Fibroblast of mammary gland (primary cell): ENCODE measurements at regions not wholly inside any gene's neighbourhood (a gene's known extent, or its start where the extent isn't known, plus 50 kb on each side); places are given as distances from the start of the nearest gene placed in this dataset.

Experiments used
- DNase-seq: peaks from one replicate; pipeline ENCODE4 v3.0.0-alpha.2; 2010; ENCODE audit warnings: low read depth
- H3K4me3 ChIP-seq: 2 replicates; pipeline ENCODE4 v1.5.1; 2011; ENCODE audit warnings: low read depth, mild to moderate bottlenecking, low read length, moderate library complexity; ENCODE audit not compliant: control insufficient read depth
- TF ChIP-seq, protein P1 (sequence below): conservative IDR thresholded peaks from 2 replicates; pipeline ENCODE4 v1.5.1; 2011; ENCODE audit warnings: low read depth, low read length, inconsistent platforms; ENCODE audit not compliant: control insufficient read depth, insufficient read depth

DNA sequence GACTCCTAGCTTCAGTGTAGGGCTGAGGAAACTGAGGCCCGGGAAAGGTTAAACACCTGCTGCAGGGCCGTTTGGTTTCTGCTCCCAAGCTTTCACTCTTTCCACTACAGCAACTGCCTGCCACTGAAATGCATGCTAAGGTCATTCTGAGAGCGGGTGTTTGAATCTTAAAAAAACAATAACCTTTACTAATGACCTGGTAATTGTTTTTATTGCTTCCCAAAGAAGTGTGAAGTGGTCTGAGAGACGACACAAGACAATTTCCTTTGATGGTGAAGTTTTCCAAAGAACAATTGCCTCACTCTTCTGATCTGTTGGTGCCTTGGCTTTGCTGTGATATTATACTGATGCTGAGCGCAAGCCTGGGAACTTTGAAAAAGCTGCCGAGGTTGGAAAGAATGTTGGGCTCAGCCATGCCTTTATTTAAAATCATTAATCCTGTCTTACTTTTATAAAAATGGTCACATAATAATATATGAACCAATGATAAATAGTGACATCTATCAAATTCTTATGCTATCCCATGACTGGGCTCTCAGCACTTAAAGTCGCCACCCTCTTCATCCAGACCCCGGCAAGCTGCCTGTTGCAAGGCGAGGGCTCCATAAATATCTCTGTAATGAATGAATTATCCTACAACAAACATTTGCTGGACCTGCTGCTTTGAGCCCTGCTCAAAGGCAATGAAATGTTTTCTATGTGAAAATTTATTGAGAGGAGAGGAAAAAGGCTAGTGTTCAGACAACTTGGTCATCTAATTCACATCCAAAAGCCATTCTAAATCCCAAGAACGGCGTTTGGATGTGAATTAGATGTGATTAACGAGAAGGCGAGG is 67.8 kb upstream of the SOD3 start:
- TF ChIP-seq, protein P1, sequence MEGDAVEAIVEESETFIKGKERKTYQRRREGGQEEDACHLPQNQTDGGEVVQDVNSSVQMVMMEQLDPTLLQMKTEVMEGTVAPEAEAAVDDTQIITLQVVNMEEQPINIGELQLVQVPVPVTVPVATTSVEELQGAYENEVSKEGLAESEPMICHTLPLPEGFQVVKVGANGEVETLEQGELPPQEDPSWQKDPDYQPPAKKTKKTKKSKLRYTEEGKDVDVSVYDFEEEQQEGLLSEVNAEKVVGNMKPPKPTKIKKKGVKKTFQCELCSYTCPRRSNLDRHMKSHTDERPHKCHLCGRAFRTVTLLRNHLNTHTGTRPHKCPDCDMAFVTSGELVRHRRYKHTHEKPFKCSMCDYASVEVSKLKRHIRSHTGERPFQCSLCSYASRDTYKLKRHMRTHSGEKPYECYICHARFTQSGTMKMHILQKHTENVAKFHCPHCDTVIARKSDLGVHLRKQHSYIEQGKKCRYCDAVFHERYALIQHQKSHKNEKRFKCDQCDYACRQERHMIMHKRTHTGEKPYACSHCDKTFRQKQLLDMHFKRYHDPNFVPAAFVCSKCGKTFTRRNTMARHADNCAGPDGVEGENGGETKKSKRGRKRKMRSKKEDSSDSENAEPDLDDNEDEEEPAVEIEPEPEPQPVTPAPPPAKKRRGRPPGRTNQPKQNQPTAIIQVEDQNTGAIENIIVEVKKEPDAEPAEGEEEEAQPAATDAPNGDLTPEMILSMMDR, result no peak
- no peak for DNase-seq
- no peak overlapping the region for H3K4me3 ChIP-seq

- peak; percentile 6 for DNase-seq
- no peak overlapping the region for H3K4me3 ChIP-seq
- TF ChIP-seq, protein P1, result no peak
Measured at GRCh38 chr4:24729119-24729730, 66.1 kb upstream of the SOD3 start.

DNA sequence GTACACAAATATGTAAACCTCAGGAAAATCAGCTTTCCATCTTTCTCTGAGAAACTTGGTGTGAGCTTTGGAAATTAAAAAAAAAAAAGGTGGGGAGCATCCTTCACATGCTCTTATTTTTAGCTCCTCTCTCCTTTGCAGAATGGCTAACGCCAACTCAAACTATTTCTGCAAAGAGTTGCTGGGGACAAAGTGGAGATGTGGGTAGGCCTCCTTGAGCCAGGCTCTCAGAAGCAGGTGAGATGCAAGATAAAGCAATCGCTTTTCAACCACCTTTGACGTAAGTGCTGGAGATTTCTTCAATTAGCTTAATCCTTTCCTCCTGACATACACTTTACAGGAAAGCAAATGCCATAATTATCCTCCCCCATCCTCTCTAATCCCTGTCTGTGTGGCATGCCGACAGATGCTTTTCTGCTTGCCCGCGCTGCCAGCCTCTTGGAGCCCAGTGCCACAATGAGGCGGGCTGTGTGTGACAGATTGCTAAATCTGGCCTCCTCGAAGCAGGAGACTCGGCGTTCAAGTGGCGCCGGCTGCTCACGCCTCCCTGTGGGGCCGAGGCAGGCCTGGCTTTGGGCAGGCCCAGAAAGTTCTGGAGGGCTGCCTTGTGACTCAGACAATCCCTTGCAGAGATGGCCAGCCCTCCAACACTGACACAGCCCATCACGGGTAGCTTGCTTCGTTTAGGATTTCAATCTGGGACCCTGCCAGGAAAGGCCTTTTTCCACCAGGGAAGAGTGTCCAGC is 64.9 kb upstream of the SOD3 start:
- DNase-seq, result peak; percentile 86
- no peak overlapping the region for H3K4me3 ChIP-seq
- TF ChIP-seq, protein P1, result no peak

DNA sequence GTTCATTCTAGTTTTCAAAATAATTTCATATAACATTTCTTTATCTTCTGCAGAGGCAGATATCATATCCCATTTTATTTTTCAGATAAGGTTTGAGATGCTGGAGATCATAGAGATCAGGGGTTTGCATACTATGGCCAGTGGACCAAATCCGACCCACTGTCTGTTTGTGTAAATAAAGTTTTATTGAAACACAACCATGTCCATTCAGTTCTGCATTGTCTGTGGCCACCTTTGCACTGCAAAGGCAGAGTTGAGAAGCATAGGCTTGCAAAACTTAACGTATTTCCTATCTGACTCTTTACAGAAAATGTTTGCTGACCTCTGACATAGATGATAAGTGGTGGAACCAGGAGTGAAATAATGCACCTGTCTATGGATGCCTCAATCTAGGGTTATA is 63.9 kb upstream of the SOD3 start:
- no peak for DNase-seq
- H3K4me3 ChIP-seq, result no peak overlapping the region
- TF ChIP-seq, protein P1, result no peak

GRCh38 chr4:24734511-24734910 is 60.9 kb upstream of the SOD3 start:
- no peak overlapping the region for H3K4me3 ChIP-seq
- no peak for DNase-seq
- TF ChIP-seq, protein P1, result no peak

- no peak overlapping the region for H3K4me3 ChIP-seq
- peak; percentile 52 for DNase-seq
- TF ChIP-seq, protein P1, result peak; percentile 65
Measured at GRCh38 chr4:24736066-24736465, 59.3 kb upstream of the SOD3 start.
